C1 segment of cervical spinal cord (tissue), 14 donors: ENCODE measurements at regions not wholly inside any gene's neighbourhood (a gene's known extent, or its start where the extent isn't known, plus 50 kb on each side); places are given as distances from the start of the nearest gene placed in this dataset.

Experiments used
- DNase-seq, 14 donors: peaks; one replicate each; lab custom pipeline; 2025; lab: John Stamatoyannopoulos, UW

GRCh38 chr10:3548076-3548475 lies 236.9 kb downstream of the KLF6 start:
- DNase-seq, result no peak

- DNase-seq, result no peak
Observed at GRCh38 chr10:3544561-3544960, 240.4 kb downstream of the KLF6 start.

- peak in 1 of 14 donors; percentile 53 for DNase-seq
Observed at GRCh38 chr10:3542185-3542611, 242.8 kb downstream of the KLF6 start.

- DNase-seq, result no peak
Observed at GRCh38 chr10:3539696-3540383, 245.2 kb downstream of the KLF6 start.

- peak in 2 of 14 donors; percentile 59 to 90 for DNase-seq
Observed at GRCh38 chr10:3538656-3539531, 246.1 kb downstream of the KLF6 start.

GRCh38 chr10:3538291-3538655 lies 246.7 kb downstream of the KLF6 start:
- DNase-seq, result no peak

- DNase-seq, result no peak
Observed at GRCh38 chr10:3537518-3537917, 247.5 kb downstream of the KLF6 start.

GRCh38 chr10:3535001-3535400 lies 250.0 kb downstream of the KLF6 start:
- no peak for DNase-seq

GRCh38 chr10:3534433-3534832 lies 250.6 kb downstream of the KLF6 start:
- no peak for DNase-seq

- DNase-seq, result no peak
Observed at GRCh38 chr10:3533296-3533695, 251.7 kb downstream of the KLF6 start.

- DNase-seq, result no peak
Observed at GRCh38 chr10:3532644-3533043, 252.4 kb downstream of the KLF6 start.

GRCh38 chr10:3531670-3532069 lies 253.3 kb downstream of the KLF6 start:
- DNase-seq, result no peak

- no peak for DNase-seq
Observed at GRCh38 chr10:3530783-3531645, 254.0 kb downstream of the KLF6 start.

- no peak for DNase-seq
Observed at GRCh38 chr10:3530346-3530745, 254.7 kb downstream of the KLF6 start.

- DNase-seq, result no peak
Observed at GRCh38 chr10:3529691-3530090, 255.3 kb downstream of the KLF6 start.

GRCh38 chr10:3528823-3529403 lies 256.1 kb downstream of the KLF6 start:
- DNase-seq, result no peak

- no peak for DNase-seq
Observed at GRCh38 chr10:3528271-3528670, 256.7 kb downstream of the KLF6 start.

- no peak for DNase-seq
Observed at GRCh38 chr10:3527869-3528268, 257.1 kb downstream of the KLF6 start.

- no peak for DNase-seq
Observed at GRCh38 chr10:3526727-3527501, 258.1 kb downstream of the KLF6 start.

- no peak for DNase-seq
Observed at GRCh38 chr10:3525832-3526449, 259.1 kb downstream of the KLF6 start.
